ENCODE measurements at regions not wholly inside any gene's neighbourhood (a gene's known extent, or its start where the extent isn't known, plus 50 kb on each side); places are given as distances from the start of the nearest gene placed in this dataset.
"Not testable (repeated sequence)": the region's sequence is repeated elsewhere in the genome, so short reads cannot be mapped to it uniquely, and the experiment has no call there.

DNA sequence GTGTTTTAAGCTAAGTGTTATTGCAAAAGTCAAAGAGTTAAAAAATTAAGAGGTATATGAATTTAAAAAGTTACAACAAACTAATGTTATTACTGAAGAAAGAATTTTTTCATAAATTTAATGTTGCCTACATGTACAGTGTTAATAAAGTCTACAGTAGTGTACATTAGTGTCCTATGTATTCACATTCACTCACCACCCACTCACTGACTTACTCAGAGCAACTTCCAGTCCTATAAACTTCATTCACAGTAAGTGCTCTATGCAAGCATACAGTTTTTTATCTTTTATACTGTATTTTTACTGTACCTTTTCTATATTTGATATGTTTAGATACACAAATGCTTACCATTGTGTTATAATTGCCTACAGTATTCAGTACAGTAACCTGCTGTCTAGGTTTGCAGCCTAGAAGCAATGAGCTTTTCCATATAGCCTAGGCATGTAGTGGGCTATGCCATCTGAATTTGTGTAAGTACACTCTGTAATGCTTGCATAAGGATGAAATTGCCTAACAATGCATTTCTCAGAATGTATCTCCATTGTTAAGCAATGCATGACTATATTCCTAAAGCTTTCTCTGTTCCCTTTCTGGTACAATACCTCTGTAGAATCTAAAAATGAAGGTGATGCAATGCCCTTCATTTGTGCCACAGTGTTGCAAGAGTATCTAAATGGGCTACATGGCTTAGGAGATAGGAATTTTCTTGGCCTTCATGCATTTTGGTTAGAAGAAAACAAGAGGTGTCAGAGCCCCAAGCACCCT is 370.8 kb upstream of the NT5C1B start:
- CTCF ChIA-PET: no interaction called here
- POLR2A ChIA-PET: no interaction called here

DNA sequence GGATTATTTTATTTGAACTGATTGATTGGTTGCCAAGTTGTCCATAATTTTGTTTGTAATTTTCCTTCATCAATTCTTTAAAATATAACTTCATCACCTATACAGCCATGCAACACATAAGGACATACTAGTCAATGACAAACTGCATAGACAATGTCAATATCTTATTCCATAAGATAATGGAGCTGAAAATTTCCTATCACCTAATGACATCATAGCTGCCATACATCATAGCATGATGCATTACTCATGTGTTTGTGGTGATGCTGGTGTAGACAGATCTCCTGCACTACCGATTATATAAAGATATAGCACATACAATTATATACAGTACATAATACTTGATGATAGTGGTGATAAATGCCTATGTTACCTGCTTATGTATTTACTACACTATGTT is 369.8 kb upstream of the NT5C1B start:
- ChIA-PET POLR2A (no interaction called here), CTCF (no interaction called here)

DNA sequence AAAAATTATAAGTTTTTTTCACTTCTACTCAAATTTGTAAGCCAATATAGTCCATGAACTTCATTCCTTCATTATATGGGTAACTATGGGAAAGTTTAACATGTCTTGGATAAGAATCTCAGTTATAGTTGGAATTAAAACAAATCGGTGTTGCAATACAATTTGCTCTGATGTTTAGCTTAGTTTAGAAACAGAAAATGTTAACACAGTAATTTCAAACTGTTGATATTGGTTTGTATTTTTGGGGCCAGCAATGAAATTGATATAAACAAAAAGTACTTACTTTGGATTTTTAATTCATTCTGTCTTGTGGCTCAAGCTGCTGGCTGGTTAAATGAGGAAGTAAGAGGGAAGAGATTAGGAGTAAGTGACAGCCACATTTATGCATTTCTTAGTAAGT is 368.5 kb upstream of the NT5C1B start:
- POLR2A ChIA-PET: no interaction called here
- CTCF ChIA-PET: no interaction called here

DNA sequence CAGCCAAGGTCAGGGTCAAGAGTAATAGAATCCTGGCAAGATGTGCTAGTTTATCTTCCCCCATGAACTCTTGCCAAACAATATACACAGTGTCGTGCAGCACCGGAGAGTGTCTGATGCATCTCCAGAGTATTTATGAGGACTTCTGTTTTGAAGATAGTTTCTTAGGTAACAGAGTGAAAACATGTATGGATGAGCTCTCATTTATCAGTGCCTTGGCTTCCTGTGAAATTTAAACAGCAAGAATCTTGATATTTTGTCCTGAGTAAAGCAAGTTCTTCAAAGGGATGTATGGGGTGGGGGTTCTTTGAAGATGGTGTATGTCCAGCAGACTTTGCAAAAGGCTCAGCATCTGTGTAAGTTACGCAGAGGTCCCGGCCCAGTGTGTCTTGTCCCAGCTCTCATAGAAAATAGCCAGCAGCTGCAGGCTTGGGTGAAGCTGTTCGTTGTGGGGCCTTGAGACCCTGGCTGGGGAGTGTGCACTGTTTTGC is 361.0 kb upstream of the NT5C1B start:
- ChIA-PET POLR2A (no interaction called here), CTCF (no interaction called here)

DNA sequence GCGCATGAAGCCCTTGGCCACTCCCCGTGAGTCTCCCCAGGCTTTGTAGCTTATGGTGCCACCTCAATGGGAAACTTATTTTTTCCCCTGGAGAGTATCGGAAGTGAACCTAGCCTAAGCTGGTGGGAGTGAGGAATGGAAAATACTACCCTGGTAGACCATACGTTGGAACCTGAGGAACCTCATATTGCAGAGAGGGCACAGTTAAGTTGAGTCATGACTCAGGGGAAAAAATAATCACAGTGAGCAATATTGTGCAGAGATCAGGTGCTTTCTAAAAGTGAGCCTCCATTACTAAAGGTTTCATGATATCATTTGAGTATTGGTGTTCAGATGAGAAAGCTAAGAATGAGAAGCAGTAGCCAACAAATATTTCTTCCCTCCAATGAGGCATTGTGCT is 360.5 kb upstream of the NT5C1B start:
- ChIA-PET POLR2A (no interaction called here), CTCF (no interaction called here)

DNA sequence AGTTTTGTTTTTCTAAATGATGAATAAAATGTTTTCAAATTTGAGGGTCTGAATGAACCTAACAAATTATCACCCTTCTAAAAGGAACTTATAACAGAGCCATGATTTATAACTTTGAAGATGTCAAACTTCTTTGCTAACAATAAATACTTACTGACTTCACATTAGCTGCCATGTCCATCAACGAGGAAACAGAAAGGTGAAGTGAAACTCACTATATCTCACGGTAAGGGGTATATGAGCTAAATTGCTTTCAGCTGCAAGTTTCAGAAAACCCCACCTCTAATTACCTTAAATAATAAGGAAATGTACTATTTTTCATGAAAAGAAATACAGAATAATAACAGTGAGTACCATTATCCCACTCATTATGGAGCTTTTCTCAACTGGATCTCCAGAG is 350.8 kb upstream of the NT5C1B start:
- ChIA-PET CTCF (no interaction called here), POLR2A (no interaction called here)

DNA sequence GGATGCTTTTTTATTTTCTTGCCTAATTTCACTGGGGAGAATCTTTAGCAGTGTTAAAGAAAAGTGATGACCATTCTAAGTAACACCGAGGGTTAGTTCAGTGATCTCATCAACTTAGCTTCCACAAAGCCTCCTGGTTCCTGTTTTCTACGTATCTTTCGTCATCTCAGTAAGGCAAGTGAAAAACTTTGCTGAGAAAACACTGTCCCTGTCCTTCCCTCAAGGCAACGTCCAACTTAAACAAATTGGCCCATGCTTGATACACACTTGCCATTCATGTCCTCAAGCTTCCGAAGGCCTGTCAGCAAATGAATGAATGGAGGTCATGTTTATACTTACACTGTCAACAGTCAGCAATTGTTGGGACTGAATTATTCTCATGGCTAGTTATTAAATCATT is 350.4 kb upstream of the NT5C1B start:
- CTCF ChIA-PET, POLR2A ChIA-PET: not testable (repeated sequence)

DNA sequence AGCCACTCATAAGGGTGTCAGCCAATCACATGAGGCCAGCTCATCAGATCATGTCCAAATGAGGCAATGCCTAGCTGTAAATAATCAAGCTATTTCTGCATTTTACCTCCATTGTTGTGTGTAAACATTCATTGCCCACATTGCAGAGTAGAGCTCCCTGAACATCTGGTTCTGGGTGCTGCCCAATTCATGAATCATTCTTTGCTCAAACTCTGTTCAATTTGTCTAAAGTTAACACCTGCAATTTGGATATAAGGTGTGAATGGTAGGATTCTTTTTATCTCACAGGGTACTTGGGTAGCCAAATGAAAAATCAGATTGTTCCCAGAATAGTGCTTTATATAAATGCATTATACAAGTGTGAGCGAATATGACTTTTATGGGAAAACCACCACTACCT is 345.5 kb upstream of the NT5C1B start:
- CTCF ChIA-PET: no interaction called here
- POLR2A ChIA-PET: no interaction called here

DNA sequence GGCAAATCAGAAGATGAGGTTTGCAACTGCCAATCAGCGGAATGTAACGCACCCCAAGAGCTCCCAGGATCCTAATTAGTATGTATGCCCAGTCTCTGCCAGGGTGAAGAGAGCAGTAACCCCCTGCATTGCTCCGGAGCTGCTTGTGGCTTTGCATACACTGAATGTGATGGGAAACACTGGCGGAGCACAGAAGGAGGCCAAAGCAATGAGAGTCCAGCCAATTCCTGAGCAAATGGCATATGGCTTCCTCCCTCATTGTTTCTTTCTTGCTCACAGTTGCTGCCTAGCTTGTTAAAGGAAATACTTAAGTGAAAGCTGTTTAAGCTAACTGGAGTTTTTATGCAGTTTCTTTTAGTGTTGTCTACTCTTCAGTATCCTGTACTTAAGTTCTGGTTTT is 343.5 kb upstream of the NT5C1B start:
- ChIA-PET POLR2A (no interaction called here), CTCF (no interaction called here)

DNA sequence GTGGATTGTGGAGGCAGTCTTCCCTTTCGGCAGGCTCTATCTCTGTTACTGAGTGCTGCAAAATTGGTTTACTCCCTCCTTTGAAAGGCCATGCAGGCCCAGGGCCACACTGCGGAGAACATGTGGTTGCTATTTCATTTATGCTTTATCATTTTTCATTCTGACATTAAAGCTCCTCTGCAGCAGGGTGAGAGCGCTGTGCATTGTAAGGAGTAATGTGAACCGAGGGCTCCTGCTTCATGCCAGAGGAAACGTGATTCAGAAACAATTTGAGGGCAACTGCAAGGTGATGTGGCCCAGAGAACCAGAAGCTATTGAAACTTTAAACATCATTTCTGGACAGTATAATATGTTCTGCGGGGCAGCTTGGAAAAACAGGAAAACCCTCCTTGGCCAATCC is 341.6 kb upstream of the NT5C1B start:
- CTCF ChIA-PET: no interaction called here
- POLR2A ChIA-PET: no interaction called here

DNA sequence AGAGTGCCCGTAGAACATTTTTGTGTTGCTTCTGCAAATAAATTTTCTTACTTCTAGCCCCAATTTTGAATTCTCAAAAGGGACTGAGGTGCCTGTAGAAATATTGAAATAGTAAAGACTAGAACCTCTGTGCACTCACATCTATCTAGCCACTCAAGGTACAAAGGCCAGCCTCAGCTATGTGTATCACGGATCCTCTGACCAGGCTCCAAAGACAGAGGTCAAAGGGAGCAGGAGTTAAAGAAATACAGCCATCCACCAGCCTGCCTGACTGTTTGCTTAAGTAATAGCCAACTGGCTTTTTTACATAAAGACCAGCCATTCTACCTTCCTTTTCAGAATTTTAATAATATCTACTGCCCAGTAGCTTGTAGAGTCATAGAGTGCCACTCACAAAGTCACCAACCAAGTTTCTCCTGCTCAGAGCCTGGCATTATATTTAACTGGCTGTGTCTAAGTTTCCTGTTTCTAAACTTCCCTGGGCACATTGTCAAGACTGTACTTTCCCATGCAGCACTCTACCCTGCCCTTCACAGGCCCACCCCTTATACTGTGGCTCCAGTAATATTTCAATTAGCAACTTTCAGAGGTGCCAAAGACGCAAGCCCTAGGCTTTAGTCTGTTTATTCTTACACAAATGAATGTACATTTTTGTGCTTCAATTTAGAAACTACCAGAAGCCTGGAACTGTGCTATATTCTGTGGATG is 338.3 kb upstream of the NT5C1B start:
- ChIA-PET CTCF (interaction anchor here (0.5 kb wide), 1 partner anchor 1512 kb away, joined by 4 read pairs; no protein-coding TSS in a partner anchor), POLR2A (no interaction called here)

DNA sequence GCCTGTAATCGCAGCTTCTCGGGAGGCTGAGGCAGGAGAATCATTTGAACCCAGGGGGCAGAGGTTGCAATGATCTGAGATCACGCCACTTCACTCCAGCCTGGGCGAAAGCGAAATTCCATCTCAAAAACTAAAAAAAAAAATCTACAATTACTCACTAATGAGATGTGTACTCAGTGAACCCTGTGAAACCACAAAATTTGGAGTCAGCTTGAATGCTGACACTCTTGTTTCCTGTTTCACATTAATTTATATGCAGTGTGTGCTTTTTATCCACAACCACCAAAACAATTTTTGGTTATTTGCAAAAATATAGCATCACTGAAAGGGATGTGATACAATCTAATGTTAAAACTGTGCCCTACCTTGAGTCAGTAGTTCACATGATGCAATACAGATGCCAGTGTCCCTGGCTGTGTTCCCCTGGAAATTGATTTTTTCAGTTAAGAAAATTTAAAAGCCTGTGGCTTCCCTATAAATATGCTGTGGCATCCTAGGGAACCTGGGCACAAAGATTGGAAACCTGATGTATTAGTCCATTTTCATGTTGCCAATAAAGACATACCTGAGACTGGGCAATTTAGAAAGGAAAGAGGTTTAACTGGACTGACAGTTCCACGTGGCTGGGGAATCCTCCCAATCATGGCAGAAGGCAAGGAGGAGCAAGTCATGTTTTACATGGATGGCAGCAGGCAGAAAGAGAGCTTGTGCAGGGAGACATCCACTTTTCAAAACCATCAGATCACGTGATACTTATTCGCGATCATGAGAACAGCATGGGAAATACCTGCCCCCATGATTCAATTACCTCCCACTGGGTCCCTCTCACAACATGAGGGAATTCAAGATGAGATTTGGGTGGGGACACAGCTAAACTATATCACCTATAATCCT is 337.5 kb upstream of the NT5C1B start:
- ChIA-PET CTCF (no interaction called here), POLR2A (no interaction called here)

DNA sequence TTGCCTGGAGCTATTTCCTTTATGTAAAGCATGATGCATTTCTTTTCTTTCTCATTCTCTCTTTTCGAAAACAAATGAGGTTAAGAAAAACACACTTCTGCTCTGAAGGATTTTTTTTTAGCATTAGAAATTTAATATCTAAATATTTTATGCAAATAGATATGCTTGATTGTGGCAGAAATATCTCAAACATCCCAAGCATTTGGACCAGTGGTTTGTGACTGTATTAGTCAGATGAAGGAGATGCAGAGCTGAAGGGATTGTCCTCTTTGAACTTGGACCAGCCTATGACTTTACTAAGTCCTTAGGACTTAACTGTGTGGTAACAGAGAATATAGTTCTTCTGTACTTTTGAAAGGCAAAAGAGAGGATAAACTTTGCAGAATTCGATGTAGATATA is 335.9 kb upstream of the NT5C1B start:
- POLR2A ChIA-PET: no interaction called here
- CTCF ChIA-PET: no interaction called here

DNA sequence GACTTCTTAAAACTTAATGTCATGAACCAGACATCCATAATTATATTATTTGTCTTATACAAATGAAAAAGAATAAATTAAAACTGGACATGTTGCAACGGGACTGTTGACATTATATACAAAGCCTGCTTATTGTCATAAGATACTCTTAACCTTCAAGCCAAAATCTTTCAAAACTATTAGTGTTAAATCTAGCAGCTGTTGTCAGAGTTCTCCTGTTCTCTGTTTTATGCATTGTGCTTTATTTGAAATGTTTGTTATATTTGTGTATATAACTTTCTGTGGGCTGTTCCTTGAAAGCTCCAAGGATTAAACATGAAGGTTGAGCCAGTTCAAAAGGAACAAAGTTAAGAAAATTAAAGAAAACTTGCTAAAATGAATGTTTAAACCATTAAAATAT is 335.5 kb upstream of the NT5C1B start:
- CTCF ChIA-PET: no interaction called here
- POLR2A ChIA-PET: no interaction called here

DNA sequence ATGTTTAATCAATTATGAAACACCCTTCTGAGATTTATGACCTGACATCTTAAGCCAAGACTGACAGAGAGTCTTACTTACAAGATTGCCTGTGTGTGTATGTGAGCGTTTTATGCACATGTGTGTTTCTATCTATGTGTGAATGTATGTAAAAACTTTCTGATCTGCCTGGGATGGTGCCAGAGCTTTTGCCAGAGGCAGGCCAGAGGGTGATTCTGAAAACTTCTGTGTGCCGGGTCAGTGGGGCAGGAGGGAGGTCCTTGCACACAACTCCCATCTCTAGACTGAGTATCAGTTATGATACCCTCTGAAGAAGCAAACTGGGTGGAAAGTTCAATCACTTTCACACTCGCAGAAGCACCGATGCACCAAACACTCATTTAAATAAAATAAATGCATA is 335.0 kb upstream of the NT5C1B start:
- ChIA-PET POLR2A (no interaction called here), CTCF (no interaction called here)

DNA sequence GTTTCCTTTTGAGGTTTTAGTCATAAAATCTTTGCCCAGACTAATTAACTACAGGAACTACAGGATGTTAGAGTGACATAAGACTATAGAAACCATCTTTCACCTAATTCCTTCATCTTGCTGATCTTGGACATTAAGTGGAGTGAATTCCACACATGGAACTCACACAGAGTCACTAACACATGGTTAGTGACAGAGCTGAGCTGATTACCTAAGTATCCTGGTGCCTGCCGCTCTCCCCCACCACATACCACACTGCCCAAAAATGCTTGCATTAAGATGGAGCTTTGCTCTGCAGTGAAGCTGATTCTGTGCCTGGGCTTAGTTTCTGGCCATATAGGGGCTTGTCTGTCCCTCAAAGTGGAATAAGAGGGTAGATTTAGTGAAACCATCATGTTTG is 332.9 kb upstream of the NT5C1B start:
- POLR2A ChIA-PET: no interaction called here
- CTCF ChIA-PET: no interaction called here

DNA sequence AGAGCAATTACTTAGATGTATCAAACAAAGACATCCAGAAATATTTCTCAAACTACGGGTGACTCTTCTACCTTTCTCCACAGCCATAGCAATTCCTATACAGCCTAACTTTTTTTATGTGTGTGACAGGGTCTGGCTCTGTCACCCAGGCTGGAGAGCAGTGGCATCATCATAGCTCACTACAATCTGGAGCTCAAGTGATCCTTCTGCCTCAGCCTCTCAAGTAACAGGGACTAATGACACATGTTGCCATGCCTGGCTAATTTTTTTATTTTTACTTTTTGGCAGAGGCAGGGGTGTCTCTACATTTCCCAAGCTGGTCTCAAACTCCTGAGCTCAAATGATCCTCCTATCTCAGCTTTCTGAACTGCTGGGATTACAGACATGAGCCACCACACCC is 328.9 kb upstream of the NT5C1B start:
- ChIA-PET CTCF (no interaction called here), POLR2A (no interaction called here)

DNA sequence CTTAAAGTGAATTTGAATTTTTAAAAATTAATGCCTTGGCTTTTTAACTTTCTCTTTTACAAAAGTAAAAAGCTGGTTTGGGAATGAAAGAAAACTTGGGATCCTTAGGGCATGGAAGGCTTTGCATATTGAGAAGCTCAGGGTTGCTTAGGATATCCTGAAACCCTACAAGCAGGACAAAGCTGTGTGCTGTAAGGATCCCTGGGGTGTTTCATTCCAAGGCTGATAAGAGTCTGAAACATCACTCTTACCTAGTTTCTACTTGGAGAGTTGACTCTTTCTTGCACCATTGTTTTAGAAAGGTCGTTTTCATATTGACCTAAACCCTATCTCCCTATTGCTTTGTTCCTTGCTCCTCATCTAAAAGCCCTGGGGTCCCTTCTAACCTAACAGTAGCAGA is 325.9 kb upstream of the NT5C1B start:
- ChIA-PET POLR2A (no interaction called here), CTCF (no interaction called here)

DNA sequence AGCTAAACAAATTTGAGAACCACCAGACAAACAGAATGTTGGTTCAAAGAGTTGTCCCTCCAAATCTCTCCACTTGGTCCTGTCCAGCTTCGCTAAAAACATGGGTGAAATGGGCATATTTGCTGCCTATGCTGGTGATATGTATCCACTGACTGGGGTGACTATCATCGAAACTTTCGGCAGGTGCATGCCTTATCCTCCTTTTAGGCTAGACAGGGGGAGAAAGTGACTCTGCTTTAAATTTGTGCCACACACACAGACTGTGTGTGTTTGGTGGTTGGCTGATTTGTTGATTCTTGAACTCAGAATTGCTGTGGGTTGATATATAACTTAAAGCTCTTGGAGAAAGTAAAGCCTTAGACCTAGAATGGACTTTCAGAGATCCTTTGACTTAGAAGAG is 324.1 kb upstream of the NT5C1B start:
- ChIA-PET CTCF (no interaction called here), POLR2A (no interaction called here)

DNA sequence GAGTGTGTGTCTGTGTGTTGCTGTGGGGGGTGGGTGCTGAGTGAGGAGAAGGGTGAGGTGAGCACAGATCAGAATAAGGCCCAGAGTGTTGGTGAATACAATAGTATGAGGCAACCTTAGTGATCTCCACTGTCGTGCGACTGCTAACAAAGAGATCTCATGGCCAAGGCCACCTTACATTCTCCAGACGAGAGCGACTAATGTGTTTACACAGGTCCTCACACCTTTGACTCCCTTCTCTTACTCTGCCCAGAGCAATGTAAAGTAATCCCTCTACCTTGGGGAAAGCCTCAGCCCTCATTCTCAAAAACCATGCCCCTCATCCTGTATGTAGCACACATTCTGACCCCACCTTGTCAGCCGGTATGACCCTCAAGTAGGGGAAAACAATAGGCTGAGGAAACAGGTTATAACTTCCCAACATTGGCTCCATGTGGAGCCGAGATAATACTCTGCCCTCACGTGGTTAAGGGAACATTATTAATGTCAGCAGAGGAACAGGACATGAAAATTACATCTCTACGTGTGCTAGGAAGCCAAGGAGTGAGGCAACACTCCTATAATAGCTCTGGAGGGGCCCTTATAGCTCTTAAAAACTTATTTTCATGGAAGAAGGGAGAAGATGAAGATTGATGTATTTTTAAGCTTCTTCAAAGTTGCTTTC is 323.0 kb upstream of the NT5C1B start:
- ChIA-PET CTCF (no interaction called here), POLR2A (no interaction called here)

DNA sequence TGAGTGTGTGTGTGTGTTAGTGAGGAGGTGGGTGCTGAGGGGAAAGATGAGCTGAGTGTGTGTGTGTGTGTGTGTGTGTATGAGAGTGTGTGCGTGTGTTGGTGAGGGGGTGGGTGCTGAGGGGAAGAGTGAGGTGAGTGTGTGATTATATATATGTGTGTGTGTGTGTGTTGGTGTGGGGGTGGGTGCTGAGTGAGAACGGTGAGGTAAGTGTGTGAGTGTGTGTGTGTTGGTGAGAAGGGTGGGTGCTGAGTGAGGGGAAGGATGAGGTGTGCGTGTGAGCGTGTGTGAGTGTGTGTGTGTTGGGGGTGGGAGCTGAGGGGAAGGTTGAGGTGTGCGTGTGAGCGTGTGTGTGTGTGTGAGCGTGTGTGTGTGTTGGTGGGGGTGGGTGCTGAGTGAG is 322.0 kb upstream of the NT5C1B start:
- ChIA-PET CTCF (no interaction called here), POLR2A (no interaction called here)
